GM10248 (cell line): ENCODE measurements at regions not wholly inside any gene's neighbourhood (a gene's known extent, or its start where the extent isn't known, plus 50 kb on each side); places are given as distances from the start of the nearest gene placed in this dataset.

Experiments used
- CTCF ChIA-PET: fragments of 300-600 bp; sonication (Branson Sonifier 250); formaldehyde crosslinking; extraction: SDS; loops from one replicate; lab custom pipeline; 2021; ENCODE audit warnings: antibody characterized with exemption; lab: Yijun Ruan, JAX
- POLR2A ChIA-PET: fragments of 350-650 bp; sonication (Branson Sonifier 250); formaldehyde crosslinking; extraction: SDS; loops from one replicate; lab custom pipeline; 2020; ENCODE audit warnings: antibody characterized with exemption; lab: Yijun Ruan, JAX
- DNase-seq: peaks from one replicate; pipeline ENCODE4 v3.0.0; 2012; ENCODE audit errors: extremely low spot score
- CTCF ChIP-seq: IDR thresholded peaks from 2 replicates; pipeline ENCODE4 v1.5.1; 2012; ENCODE audit warnings: mild to moderate bottlenecking, low read depth; ENCODE audit errors: extremely low read depth, missing control alignments, control extremely low read depth

GRCh38 chr10:130748409-130749057, 563.0 kb downstream of the TCERG1L start:
- ChIA-PET POLR2A (no interaction called here), CTCF (interaction anchor here (0.6 to 1.2 kb wide), 2 partner anchors 9 to 14 kb away, joined by 3 read pairs; no protein-coding TSS in a partner anchor)
- no peak for DNase-seq

GRCh38 chr10:130749911-130750310, 561.6 kb downstream of the TCERG1L start:
- no peak for DNase-seq
- ChIA-PET POLR2A (interaction anchor here (0.6 kb wide), 1 partner anchor 49 kb away, joined by 4 read pairs; no protein-coding TSS in a partner anchor), CTCF (interaction anchor here (1.5 kb wide), 1 partner anchor 16 kb away, joined by 4 read pairs; no protein-coding TSS in a partner anchor)
- TF ChIP-seq CTCF = no peak

More at GRCh38 chr10:130748409-130749057, 563.0 kb downstream of the TCERG1L start:
- no peak for TF ChIP-seq CTCF

GRCh38 chr10:130750441-130750840, 561.1 kb downstream of the TCERG1L start:
- DNase-seq = no peak
- POLR2A ChIA-PET = no interaction called here
- no peak for TF ChIP-seq CTCF
- CTCF ChIA-PET = interaction anchor here (1.5 kb wide), 1 partner anchor 16 kb away, joined by 4 read pairs; no protein-coding TSS in a partner anchor

- no peak for TF ChIP-seq CTCF
- ChIA-PET CTCF (no interaction called here), POLR2A (no interaction called here)
- DNase-seq = no peak
These were observed 560.2 kb downstream of the TCERG1L start for GRCh38 chr10:130751106-130751840.

GRCh38 chr10:130751851-130752250, 559.7 kb downstream of the TCERG1L start:
- TF ChIP-seq CTCF = no peak
- DNase-seq = no peak
- POLR2A ChIA-PET = no interaction called here
- CTCF ChIA-PET = no interaction called here

- ChIA-PET CTCF (interaction anchor here (1.1 to 1.3 kb wide), 2 partner anchors 8 to 14 kb away, joined by 3 read pairs; no protein-coding TSS in a partner anchor), POLR2A (no interaction called here)
- DNase-seq = no peak
- no peak for TF ChIP-seq CTCF
These were observed 554.9 kb downstream of the TCERG1L start for GRCh38 chr10:130756651-130757050.
